ENCODE measurements at regions not wholly inside any gene's neighbourhood (a gene's known extent, or its start where the extent isn't known, plus 50 kb on each side); places are given as distances from the start of the nearest gene placed in this dataset.
A peak's percentile ranks its signal among the peaks of the same experiment; 100 is the strongest.
"Not testable (repeated sequence)": the region's sequence is repeated elsewhere in the genome, so short reads cannot be mapped to it uniquely, and the experiment has no call there.

- DNase-seq: peak; percentile 43
Measured at GRCh38 chrX:13223868-13224567, 95.8 kb downstream of the ATXN3L start.

GRCh38 chrX:13220916-13221315, 98.9 kb downstream of the ATXN3L start:
- no peak for DNase-seq

- no peak for DNase-seq
Measured at GRCh38 chrX:13219991-13220764, 99.7 kb downstream of the ATXN3L start.

- DNase-seq: no peak
Measured at GRCh38 chrX:13218758-13219157, 101.1 kb downstream of the ATXN3L start.

- DNase-seq: no peak
Measured at GRCh38 chrX:13216139-13216538, 103.7 kb downstream of the ATXN3L start.

- DNase-seq: no peak
Measured at GRCh38 chrX:13215729-13216128, 104.1 kb downstream of the ATXN3L start.

- DNase-seq: no peak
Measured at GRCh38 chrX:13212191-13212651, 107.6 kb downstream of the ATXN3L start.

- not testable (repeated sequence) for DNase-seq
Measured at GRCh38 chrX:13210142-13210541, 109.7 kb downstream of the ATXN3L start.

GRCh38 chrX:13209704-13210103, 110.1 kb downstream of the ATXN3L start:
- DNase-seq: not testable (repeated sequence)

GRCh38 chrX:13208281-13208935, 111.4 kb downstream of the ATXN3L start:
- DNase-seq: no peak

- DNase-seq: no peak
Measured at GRCh38 chrX:13203271-13203670, 116.6 kb downstream of the ATXN3L start.

- no peak for DNase-seq
Measured at GRCh38 chrX:13201605-13202219, 118.1 kb downstream of the ATXN3L start.

GRCh38 chrX:13200398-13200797, 119.5 kb downstream of the ATXN3L start:
- DNase-seq: no peak

- DNase-seq: no peak
Measured at GRCh38 chrX:13198762-13199064, 121.1 kb downstream of the ATXN3L start.

GRCh38 chrX:13198056-13198761, 121.6 kb downstream of the ATXN3L start:
- no peak for DNase-seq

GRCh38 chrX:13196782-13197181, 123.1 kb downstream of the ATXN3L start:
- no peak for DNase-seq

- DNase-seq: no peak
Measured at GRCh38 chrX:13195340-13195739, 124.5 kb downstream of the ATXN3L start.

- no peak for DNase-seq
Measured at GRCh38 chrX:13194291-13195103, 125.4 kb downstream of the ATXN3L start.

GRCh38 chrX:13190051-13190450, 129.8 kb downstream of the ATXN3L start:
- DNase-seq: no peak

GRCh38 chrX:13189380-13189779, 130.5 kb downstream of the ATXN3L start:
- DNase-seq: no peak

GRCh38 chrX:13188731-13189309, 131.0 kb downstream of the ATXN3L start:
- no peak for DNase-seq

Data from muscle of arm (tissue), 1 donor.